Activated CD4-positive, alpha-beta T cell treated with anti-CD3 and anti-CD28 coated beads for 36 hours (primary cell): ENCODE measurements at regions not wholly inside any gene's neighbourhood (a gene's known extent, or its start where the extent isn't known, plus 50 kb on each side); places are given as distances from the start of the nearest gene placed in this dataset.
"Not testable (repeated sequence)": the region's sequence is repeated elsewhere in the genome, so short reads cannot be mapped to it uniquely, and the experiment has no call there.

Experiments used
- ATAC-seq: fragments of 200-7000 bp; cut with Tn5 transposase; one replicate; pipeline ENCODE4 v1.10.0; 2021; ENCODE audit warnings: mild to moderate bottlenecking, moderate library complexity
- CTCF ChIA-PET: fragments of 350-600 bp; sonication (Branson Sonifier 250); formaldehyde crosslinking; loops from one replicate; lab custom pipeline; 2021; ENCODE audit warnings: antibody characterized with exemption; lab: Charles Lee
- POLR2A ChIA-PET: fragments of 350-600 bp; sonication (Branson Sonifier 250); formaldehyde crosslinking; loops from one replicate; lab custom pipeline; 2021; ENCODE audit warnings: antibody characterized with exemption, inconsistent platforms; lab: Charles Lee
- DNase-seq: peaks from one replicate; pipeline ENCODE4 v3.0.0-alpha.2; 2020
- H3K27ac Mint-ChIP-seq: one replicate; pipeline ENCODE4 v1.8.0; 2021; ENCODE audit warnings: mixed read lengths
- H3K27me3 Mint-ChIP-seq: one replicate; pipeline ENCODE4 v1.8.0; 2021; ENCODE audit warnings: mixed read lengths
- H3K36me3 Mint-ChIP-seq: one replicate; pipeline ENCODE4 v1.8.0; 2021; ENCODE audit warnings: low read depth, mixed read lengths
- H3K4me1 Mint-ChIP-seq: one replicate; pipeline ENCODE4 v1.8.0; 2021; ENCODE audit warnings: mixed read lengths
- H3K4me3 Mint-ChIP-seq: one replicate; pipeline ENCODE4 v1.8.0; 2021; ENCODE audit warnings: mild to moderate bottlenecking, moderate library complexity, mixed read lengths
- H3K9me3 Mint-ChIP-seq: one replicate; pipeline ENCODE4 v1.8.0; 2021; ENCODE audit warnings: low read depth, mixed read lengths
- intact Hi-C, 2 experiments: fragments of 100-400 bp; cut with DNase I in 1 of 2; cut with micrococcal nuclease in 1 of 2; formaldehyde crosslinking; loops; one replicate each; pipeline versions ENCODE4 v1.14.2 to v1.15.1; 2022 to 2024; cut with DNase I, micrococcal nuclease

- H3K4me1 Mint-ChIP-seq = no peaks in the 10 kb centered on the region
- ChIA-PET CTCF (no interaction called here), POLR2A (no interaction called here)
- DNase-seq (no peak), ATAC-seq (no peak)
- no peak overlapping the region for H3K27ac Mint-ChIP-seq
- H3K4me3 Mint-ChIP-seq = no peak overlapping the region
- peaks cover 4% of the 10 kb centered on the region for H3K27me3 Mint-ChIP-seq
- no peaks in the 10 kb centered on the region for H3K36me3 Mint-ChIP-seq
- peaks cover 10% of the 10 kb centered on the region for H3K9me3 Mint-ChIP-seq
- intact Hi-C loops = no loop called here
Measured at GRCh38 chr6:170202416-170203135, 88.3 kb downstream of the DLL1 start.

DNA sequence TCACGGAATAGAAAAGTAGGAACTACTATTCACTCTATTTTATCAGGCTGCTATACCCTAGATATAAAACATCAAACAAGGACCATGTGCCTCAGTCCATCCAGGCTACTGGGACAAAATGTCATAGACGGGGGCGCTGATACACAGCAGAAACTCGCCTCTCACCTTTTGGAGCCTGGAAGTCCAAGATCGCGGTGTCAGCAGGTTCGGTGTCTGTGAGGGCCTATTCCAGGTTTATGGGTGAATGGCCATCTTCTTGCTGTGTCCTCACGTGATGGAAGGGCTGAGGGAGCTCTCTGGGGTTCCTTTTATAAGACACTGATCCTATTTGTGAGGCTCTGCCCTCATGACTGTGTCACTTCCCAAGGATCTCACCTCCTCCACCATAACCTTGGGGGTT lies 89.5 kb downstream of the DLL1 start:
- H3K27me3 Mint-ChIP-seq = peaks cover 4% of the 10 kb centered on the region
- no peak overlapping the region for H3K27ac Mint-ChIP-seq
- ChIA-PET CTCF (no interaction called here), POLR2A (no interaction called here)
- peaks cover 10% of the 10 kb centered on the region for H3K9me3 Mint-ChIP-seq
- no peak for DNase-seq
- ATAC-seq = no peak
- no peaks in the 10 kb centered on the region for H3K36me3 Mint-ChIP-seq
- intact Hi-C loops = no loop called here
- H3K4me1 Mint-ChIP-seq = no peaks in the 10 kb centered on the region
- no peak overlapping the region for H3K4me3 Mint-ChIP-seq

- ATAC-seq = no peak
Measured at GRCh38 chr6:170200458-170200891, 90.4 kb downstream of the DLL1 start.

DNA sequence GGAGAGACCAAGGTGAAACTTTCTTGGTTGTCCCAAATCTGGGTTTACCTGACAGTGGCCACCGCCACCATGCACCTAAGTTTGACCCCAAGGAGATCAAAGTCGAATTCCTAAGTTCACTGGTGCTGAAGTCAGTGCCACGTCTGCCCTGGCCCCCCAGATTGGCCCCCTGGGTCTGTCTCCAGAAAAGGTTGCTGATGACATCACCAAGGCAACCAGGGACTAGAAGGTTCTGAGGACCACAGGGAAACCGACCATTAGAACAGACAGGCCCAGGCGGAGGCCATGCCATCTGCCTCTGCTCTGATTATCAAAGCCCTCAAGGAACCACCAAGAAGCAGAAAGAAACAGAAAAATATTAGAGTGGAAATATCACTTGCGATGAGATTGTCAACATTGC lies 91.2 kb downstream of the DLL1 start:
- Mint-ChIP-seq H3K4me1 (no peaks in the 10 kb centered on the region), H3K4me3 (no peak overlapping the region), H3K27ac (no peak overlapping the region), H3K27me3 (peaks cover 10% of the 10 kb centered on the region), H3K9me3 (peaks cover 21% of the 10 kb centered on the region), H3K36me3 (peaks cover 3% of the 10 kb centered on the region)
- DNase-seq (no peak), ATAC-seq (no peak)
- ChIA-PET CTCF (no interaction called here), POLR2A (no interaction called here)
- intact Hi-C loops = no loop called here

More at GRCh38 chr6:170200458-170200891, 90.4 kb downstream of the DLL1 start:
- DNase-seq = no peak
- H3K27ac Mint-ChIP-seq = no peak overlapping the region
- peaks cover 15% of the 10 kb centered on the region for H3K9me3 Mint-ChIP-seq
- peaks cover 3% of the 10 kb centered on the region for H3K36me3 Mint-ChIP-seq
- H3K27me3 Mint-ChIP-seq = peaks cover 6% of the 10 kb centered on the region
- CTCF ChIA-PET = no interaction called here
- no peak overlapping the region for H3K4me3 Mint-ChIP-seq
- H3K4me1 Mint-ChIP-seq = no peaks in the 10 kb centered on the region
- POLR2A ChIA-PET = no interaction called here
- intact Hi-C loops = no loop called here

DNA sequence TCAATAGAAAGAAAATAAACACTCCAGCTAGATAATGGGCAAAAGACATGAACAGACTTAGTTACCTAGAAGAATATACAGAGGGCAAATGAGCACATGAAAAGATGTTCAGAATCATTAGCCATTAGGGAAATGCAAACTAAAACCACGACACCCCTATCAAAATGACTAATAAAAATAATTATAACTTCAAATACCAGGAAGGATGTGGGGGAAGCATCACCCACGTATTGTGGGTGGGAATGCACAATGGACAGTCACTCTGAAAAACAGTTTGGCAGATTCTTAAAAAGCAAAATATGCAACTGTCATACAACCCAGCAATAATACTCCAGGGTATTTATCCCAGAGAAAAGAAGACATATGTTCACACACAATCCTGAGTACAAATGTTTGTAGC lies 92.6 kb downstream of the DLL1 start:
- DNase-seq (no peak), ATAC-seq (no peak)
- POLR2A ChIA-PET = no interaction called here
- intact Hi-C loops = no loop called here
- CTCF ChIA-PET = interaction anchor here (0.6 kb wide), 1 partner anchor 603 kb away, joined by 3 read pairs; no protein-coding TSS in a partner anchor
- Mint-ChIP-seq H3K4me3 (no peak overlapping the region), H3K27ac (no peak overlapping the region), H3K27me3 (peaks cover 10% of the 10 kb centered on the region), H3K9me3 (peaks cover 28% of the 10 kb centered on the region), H3K4me1 (no peaks in the 10 kb centered on the region), H3K36me3 (peaks cover 3% of the 10 kb centered on the region)

DNA sequence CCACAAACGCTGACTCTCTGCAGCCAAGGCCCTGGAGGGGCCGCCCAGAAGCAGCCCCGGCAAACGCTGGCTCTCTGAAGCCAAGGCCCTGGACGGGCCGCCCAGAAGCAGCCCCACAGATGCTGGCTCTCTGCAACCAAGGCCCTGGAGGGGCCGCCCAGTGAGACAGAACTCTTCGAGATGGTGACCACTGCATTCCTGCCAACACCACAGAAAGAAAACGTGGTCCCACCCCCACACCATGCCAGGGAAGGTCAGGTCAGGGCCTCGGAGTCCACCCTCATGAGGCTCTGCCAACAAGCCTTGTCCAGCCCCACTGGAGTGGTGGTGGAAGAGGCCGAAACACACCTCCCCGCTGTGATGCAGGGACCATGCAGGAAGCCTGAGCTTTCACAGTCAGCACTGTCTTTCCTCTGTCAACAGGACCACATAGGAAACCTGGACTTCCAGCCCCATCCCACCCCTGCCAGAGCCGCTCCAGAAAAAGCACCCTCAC lies 97.5 kb downstream of the DLL1 start:
- CTCF ChIA-PET = no interaction called here
- no peaks in the 10 kb centered on the region for H3K4me1 Mint-ChIP-seq
- peaks cover 3% of the 10 kb centered on the region for H3K36me3 Mint-ChIP-seq
- POLR2A ChIA-PET = no interaction called here
- H3K27ac Mint-ChIP-seq = no peak overlapping the region
- H3K27me3 Mint-ChIP-seq = peaks cover 5% of the 10 kb centered on the region
- no peak overlapping the region for H3K4me3 Mint-ChIP-seq
- ATAC-seq (no peak), DNase-seq (no peak)
- intact Hi-C loops = no loop called here
- H3K9me3 Mint-ChIP-seq = peaks cover 22% of the 10 kb centered on the region

DNA sequence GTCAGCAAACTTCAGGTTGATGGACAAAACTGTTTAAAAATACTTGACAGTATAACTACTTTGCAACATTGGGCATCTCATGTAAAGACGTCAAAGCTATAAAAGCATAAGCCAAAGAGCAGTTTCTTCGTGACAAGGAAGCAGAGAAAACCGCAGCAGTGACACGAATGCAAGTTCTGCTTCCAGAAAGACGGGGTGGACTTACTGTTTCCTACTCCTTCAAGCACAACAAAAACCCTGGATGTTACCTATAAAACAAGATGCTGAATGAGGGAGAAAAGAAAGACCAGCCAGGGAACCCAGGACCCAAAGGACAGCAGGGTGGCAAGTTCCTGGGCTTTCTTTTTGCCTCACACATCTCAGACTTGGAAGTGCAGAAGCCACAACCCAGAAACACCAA lies 98.0 kb downstream of the DLL1 start:
- Mint-ChIP-seq H3K4me3 (no peak overlapping the region), H3K4me1 (no peaks in the 10 kb centered on the region), H3K27ac (no peak overlapping the region), H3K36me3 (peaks cover 3% of the 10 kb centered on the region), H3K9me3 (peaks cover 22% of the 10 kb centered on the region), H3K27me3 (peaks cover 5% of the 10 kb centered on the region)
- ATAC-seq (no peak), DNase-seq (no peak)
- intact Hi-C loops = no loop called here
- POLR2A ChIA-PET = no interaction called here
- CTCF ChIA-PET = no interaction called here

GRCh38 chr6:170192101-170192500 lies 98.8 kb downstream of the DLL1 start:
- POLR2A ChIA-PET, ATAC-seq: not testable (repeated sequence)
- CTCF ChIA-PET = interaction anchor here (0.6 kb wide), 1 partner anchor 86 kb away, joined by 3 read pairs; no protein-coding TSS in a partner anchor

DNA sequence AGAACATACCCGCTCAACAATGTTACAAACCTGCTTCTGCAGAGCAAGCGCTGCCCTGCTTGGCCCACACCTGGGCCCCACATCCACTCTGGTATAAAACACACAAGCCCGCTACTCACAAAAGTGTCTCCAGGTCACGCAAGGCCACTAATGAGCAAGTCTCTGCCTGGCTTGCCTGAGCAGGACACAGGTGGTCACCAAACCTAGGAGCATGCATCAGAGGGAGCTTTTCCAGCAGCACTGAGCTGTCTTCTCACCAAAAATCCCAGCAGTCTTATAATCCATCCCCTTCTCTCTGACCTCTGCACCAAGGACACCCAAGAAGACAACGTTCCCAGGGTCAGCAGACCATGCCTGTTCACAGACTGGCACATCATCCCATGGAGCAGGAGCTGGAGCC lies 100.8 kb downstream of the DLL1 start:
- CTCF ChIA-PET = no interaction called here
- ATAC-seq (no peak), DNase-seq (no peak)
- H3K9me3 Mint-ChIP-seq = peaks cover 13% of the 10 kb centered on the region
- H3K27me3 Mint-ChIP-seq = peaks cover 2% of the 10 kb centered on the region
- POLR2A ChIA-PET = interaction anchor here (0.6 kb wide), 1 partner anchor 455 kb away, joined by 4 read pairs; no protein-coding TSS in a partner anchor
- no peak overlapping the region for H3K4me3 Mint-ChIP-seq
- no peaks in the 10 kb centered on the region for H3K4me1 Mint-ChIP-seq
- intact Hi-C loops = no loop called here
- H3K27ac Mint-ChIP-seq = no peak overlapping the region
- no peaks in the 10 kb centered on the region for H3K36me3 Mint-ChIP-seq

More at GRCh38 chr6:170192101-170192500, 98.8 kb downstream of the DLL1 start:
- H3K27ac Mint-ChIP-seq, intact Hi-C loops, H3K4me3 Mint-ChIP-seq, H3K36me3 Mint-ChIP-seq, H3K27me3 Mint-ChIP-seq, DNase-seq, H3K4me1 Mint-ChIP-seq: not testable (repeated sequence)
- peaks cover 22% of the 10 kb centered on the region for H3K9me3 Mint-ChIP-seq

GRCh38 chr6:170189236-170189635 lies 101.6 kb downstream of the DLL1 start:
- Mint-ChIP-seq H3K4me1 (no peaks in the 10 kb centered on the region), H3K4me3 (no peak overlapping the region), H3K36me3 (no peaks in the 10 kb centered on the region), H3K9me3 (peaks cover 7% of the 10 kb centered on the region), H3K27me3 (no peaks in the 10 kb centered on the region), H3K27ac (no peak overlapping the region)
- ChIA-PET POLR2A (no interaction called here), CTCF (no interaction called here)
- ATAC-seq = no peak
- intact Hi-C loops = no loop called here
- DNase-seq = no peak

DNA sequence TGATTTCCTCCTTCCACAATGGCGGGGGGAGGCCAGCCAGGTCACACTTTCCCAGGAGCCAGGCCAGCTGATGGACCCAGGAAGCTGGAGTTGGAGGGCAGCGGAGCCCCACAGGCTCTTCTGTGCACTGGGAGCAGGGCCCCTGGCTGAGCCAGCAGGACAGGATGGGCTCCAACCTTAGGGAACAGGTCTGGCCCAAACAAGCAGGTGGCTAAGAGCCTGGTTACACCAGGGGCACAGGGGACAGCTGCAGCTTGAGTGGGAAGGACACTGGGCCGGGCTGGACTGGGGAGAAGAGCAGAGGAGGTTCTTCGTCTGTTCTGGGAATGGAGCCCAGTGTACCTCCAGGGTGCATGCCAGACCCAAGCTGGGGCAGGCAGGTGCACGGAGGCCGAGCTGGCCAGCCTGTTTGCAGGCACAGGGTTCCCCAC lies 102.3 kb downstream of the DLL1 start:
- Mint-ChIP-seq H3K27ac (no peak overlapping the region), H3K4me3 (no peak overlapping the region), H3K9me3 (peaks cover 1% of the 10 kb centered on the region), H3K4me1 (no peaks in the 10 kb centered on the region), H3K27me3 (no peaks in the 10 kb centered on the region), H3K36me3 (no peaks in the 10 kb centered on the region)
- CTCF ChIA-PET = no interaction called here
- DNase-seq = no peak
- intact Hi-C loops = no loop called here
- no peak for ATAC-seq
- POLR2A ChIA-PET = no interaction called here
